ENCODE measurements at regions not wholly inside any gene's neighbourhood (a gene's known extent, or its start where the extent isn't known, plus 50 kb on each side); places are given as distances from the start of the nearest gene placed in this dataset.

- no peak for DNase-seq
Measured at GRCh38 chr5:52690236-52690768, 97.4 kb upstream of the ITGA1 start.

- no peak for DNase-seq
Measured at GRCh38 chr5:52692039-52692438, 95.7 kb upstream of the ITGA1 start.

DNA sequence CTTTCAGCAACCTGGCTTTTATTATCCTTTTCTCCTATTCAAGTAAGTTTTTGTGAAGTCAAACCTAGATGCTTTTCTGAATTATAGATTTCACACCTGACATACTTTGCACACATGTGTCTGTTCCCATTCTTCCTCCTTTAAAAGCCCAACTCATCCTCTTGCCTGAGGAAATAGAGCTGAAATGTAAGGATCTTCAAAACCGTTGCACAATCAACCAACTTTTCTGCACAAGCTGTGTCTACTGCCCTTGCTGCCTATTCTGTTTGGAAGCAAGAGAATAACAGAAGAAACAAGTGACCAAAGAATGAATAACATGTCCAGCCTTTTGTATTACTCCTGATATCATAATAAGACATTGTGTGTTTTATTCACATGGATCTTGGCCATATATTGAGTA lies 95.1 kb upstream of the ITGA1 start:
- DNase-seq, result no peak

GRCh38 chr5:52693280-52693679 lies 94.4 kb upstream of the ITGA1 start:
- DNase-seq, result peak; percentile 59

DNA sequence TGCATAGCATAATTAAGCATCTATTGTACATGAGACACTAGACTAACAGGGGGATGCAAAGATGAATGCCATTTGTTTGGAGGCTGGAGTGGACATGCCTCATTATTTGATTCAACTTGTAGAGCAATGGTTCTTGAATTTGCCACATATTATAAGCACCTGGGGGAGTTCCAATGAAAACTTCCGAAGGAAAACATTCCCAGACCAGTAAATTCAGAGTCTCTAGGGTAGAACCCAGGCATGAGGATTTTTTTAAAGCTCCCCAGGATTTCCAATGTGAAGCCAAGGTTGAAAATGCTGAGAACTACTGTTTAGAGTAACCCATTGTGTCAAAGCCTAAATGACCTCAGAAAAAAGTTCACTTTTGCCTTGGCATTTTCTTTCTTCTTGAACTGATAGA lies 93.9 kb upstream of the ITGA1 start:
- no peak for DNase-seq

GRCh38 chr5:52694648-52695047 lies 93.1 kb upstream of the ITGA1 start:
- DNase-seq, result no peak

GRCh38 chr5:52702877-52703276 lies 84.8 kb upstream of the ITGA1 start:
- DNase-seq, result no peak

GRCh38 chr5:52703321-52703720 lies 84.4 kb upstream of the ITGA1 start:
- no peak for DNase-seq

GRCh38 chr5:52705720-52706119 lies 82.0 kb upstream of the ITGA1 start:
- no peak for DNase-seq

- no peak for DNase-seq
Measured at GRCh38 chr5:52706775-52707174, 80.9 kb upstream of the ITGA1 start.

DNA sequence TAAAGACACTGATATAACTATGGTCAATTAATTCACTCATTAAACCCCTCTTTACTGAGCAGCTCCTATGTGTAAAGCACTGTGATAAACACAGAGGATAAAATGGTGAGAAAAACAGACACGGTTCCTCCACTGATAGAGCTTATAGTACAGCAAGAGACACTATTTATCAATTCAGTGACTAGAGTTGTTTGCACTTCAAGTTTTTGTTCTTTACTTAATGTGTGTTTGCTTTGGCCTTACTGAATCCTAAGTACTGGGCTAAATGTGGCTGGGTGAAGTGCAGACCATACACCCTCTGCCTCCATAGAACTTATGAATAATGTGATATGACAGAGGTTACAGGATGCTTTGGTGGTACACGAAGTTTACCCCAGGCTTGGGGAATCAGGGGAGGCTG lies 80.1 kb upstream of the ITGA1 start:
- peak; percentile 64 for DNase-seq

- no peak for DNase-seq
Measured at GRCh38 chr5:52708463-52708862, 79.3 kb upstream of the ITGA1 start.

GRCh38 chr5:52709167-52709925 lies 78.4 kb upstream of the ITGA1 start:
- DNase-seq, result peak; percentile 34

GRCh38 chr5:52710310-52710971 lies 77.3 kb upstream of the ITGA1 start:
- peak; percentile 56 for DNase-seq

- DNase-seq, result peak; percentile 37
Measured at GRCh38 chr5:52710972-52711596, 76.6 kb upstream of the ITGA1 start.

GRCh38 chr5:52712354-52712753 lies 75.4 kb upstream of the ITGA1 start:
- no peak for DNase-seq

- DNase-seq, result peak; percentile 83
Measured at GRCh38 chr5:52725065-52725746, 62.5 kb upstream of the ITGA1 start.

DNA sequence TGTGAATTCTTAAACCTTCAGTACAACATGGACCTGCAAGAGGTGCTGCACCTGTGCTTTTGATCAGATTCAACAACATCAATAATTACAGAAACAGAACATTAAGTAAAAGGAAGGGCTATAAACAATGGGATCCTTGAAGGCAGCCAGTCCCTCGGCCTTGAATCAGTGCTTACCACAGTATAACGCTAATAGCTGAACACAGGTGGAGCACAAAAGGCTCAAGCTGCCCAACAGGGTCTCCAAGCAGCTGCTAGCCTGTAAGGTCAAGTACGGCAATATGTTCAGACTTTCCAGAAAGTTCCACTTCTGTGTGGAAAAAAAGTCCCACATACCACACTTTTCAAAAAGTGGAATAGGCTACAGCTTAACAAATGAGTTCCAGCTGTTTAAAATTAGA lies 61.9 kb upstream of the ITGA1 start:
- DNase-seq, result no peak

- no peak for DNase-seq
Measured at GRCh38 chr5:52727020-52727419, 60.7 kb upstream of the ITGA1 start.

DNA sequence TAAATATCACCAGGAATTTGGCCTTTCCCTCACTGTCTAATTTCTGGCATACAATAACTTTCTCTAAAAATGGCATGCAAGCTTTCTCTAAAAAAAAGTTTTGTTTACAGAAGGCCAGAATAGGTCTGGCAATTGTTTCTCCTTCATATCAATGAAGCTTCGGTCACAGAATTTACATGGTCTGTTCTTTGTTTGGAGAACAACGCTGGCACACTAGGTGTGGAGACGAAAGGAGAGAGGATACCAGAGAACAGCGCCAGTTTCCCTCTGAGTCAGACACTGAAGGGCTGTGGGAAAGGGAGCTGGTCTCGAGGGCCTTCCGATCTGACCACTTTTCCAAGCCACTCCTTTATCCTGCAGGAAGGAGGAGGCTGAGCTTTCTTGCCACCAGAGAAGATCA lies 60.1 kb upstream of the ITGA1 start:
- no peak for DNase-seq

DNA sequence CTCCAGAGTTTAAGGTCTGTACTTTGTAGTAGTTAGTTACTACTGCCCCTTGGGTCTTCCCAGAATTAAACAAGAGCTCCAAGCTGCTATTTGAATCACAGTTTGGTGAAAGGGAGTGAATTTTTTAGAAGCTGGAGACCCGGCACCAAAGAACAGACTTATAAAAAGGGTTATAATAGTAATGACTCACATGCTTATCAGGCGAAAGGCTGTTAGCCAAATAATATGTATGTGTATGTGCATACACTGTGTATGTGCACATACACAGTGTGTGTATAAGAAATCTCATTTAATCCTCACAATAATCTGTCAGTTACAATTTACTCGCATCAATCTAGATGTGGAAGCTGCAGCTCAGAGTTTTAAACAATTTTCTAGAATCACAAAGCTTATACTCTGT lies 59.5 kb upstream of the ITGA1 start:
- DNase-seq, result no peak

DNA sequence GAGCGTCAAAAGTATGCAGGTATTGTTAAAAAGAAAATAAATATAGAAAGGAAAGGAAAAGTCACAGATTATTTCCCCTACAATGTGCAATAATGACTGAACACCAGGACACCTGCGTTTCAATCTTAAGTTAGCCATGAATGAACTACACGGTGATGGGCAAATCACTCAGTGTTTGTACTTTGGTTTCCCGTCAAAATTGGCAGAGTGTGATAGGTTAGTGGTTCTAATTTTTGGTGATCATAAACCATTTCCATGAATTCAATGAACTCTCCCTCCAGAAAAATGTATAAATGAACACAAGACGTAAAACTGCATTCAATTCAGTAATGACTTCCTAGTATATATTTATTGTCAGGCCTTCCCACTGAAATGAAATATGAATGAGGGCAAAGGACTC lies 59.0 kb upstream of the ITGA1 start:
- DNase-seq, result no peak

DNA sequence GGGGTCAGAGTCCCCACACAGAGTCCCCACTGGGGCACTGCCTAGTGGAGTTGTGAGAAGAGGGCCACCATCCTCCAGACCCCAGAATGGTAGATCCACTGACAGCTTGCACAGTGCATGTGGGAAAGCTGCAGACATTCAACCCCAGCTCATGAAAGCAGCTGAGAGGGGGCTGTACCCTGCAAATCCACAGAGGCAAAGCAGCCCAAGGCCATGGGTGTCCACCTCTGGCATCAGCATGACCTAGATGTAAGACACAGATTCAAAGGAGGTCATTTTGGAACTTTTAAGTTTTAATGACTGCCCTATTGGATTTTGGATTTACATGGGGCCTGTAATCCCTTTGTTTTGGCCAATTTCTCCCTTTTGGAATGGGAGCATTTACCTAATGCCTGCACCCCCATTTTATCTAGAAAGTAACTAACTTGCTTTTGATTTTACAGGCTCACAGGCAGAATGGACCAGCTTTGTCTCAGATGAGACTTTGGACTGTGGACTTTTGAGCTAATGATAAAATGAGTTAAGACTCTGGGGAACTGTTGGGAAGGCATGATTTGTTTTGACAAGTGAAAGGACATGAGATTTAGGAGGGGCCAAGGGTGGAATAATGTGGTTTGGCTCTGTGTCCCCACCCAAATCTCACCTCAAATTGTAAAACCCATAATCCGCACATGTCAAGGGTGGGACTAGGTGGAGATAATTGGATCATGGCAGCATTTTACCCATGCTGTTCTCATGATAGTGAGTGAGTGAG lies 56.3 kb upstream of the ITGA1 start:
- no peak for DNase-seq

All from DMS53 (cell line).